ENCODE measurements at regions not wholly inside any gene's neighbourhood (a gene's known extent, or its start where the extent isn't known, plus 50 kb on each side); places are given as distances from the start of the nearest gene placed in this dataset.

- Histone ChIP-seq H3K36me3 (replicated peaks) (no peaks in the 10 kb centered on the region), H3K27me3 (replicated peaks) (no peaks in the 10 kb centered on the region), H3K4me3 (ENCODE audit: low read depth, low read length) (no peak overlapping the region), H3K27ac (no peak overlapping the region)
- TF ChIP-seq CTCF (IDR thresholded peaks at IDR 0.05; ENCODE audit: low read depth, low read length, missing control alignments), result no peak
- DNase-seq, result no peak
- in situ Hi-C loops (cut with HindIII; ENCODE audit: low pct_ligation_motif_present, low sequenced_read_pairs), result no loop called here
These were observed 517.2 kb upstream of the CBLB start for GRCh38 chr3:106386050-106386449.

DNA sequence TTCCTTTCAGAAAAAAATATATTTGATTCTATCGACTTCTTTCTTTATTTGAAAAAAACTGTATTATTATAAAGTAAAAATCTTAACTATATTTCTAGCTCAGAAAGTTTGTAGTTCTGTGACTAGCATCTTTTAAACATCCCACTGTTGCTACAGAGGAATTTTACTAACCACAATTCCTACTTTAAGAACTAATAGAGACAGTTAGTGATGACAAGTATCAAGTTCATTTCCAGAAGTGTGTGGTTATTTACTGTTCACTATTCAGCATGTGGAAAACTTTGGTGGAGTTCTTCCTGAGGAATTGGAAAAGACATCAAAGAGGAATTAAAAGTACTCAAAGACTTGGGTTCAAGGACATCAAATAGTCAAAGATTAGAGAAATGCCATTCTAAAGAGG is 524.1 kb upstream of the CBLB start:
- TF ChIP-seq CTCF (IDR thresholded peaks at IDR 0.05; ENCODE audit: low read depth, low read length, missing control alignments), result no peak
- Histone ChIP-seq H3K36me3 (replicated peaks) (no peaks in the 10 kb centered on the region), H3K4me3 (ENCODE audit: low read depth, low read length) (no peak overlapping the region), H3K27me3 (replicated peaks) (no peaks in the 10 kb centered on the region), H3K27ac (no peak overlapping the region)
- in situ Hi-C loops (cut with HindIII; ENCODE audit: low pct_ligation_motif_present, low sequenced_read_pairs), result no loop called here
- DNase-seq, result no peak

DNA sequence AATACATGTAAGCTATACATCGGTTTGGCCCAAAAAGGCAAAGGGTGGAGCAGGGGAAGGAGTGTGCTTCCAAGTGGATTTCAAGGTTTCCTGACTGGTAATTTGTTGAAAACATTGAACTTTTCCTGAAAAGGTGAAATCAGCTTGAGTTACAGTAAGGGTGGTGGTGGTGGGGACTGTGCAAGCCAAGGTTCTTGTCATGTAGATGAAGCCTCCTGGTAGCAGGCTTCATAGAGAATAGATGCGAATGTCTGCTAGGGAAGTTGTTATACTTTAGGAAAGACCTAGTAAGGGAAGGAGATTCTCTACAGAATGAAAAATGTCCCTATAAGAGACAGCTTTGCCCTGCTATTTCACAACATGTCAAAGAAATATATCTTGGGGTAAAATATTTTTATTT is 528.2 kb upstream of the CBLB start:
- H3K36me3 ChIP-seq (replicated peaks), result no peaks in the 10 kb centered on the region
- no peak overlapping the region for H3K27ac ChIP-seq
- no peak overlapping the region for H3K4me3 ChIP-seq (ENCODE audit: low read depth, low read length)
- in situ Hi-C loops (cut with HindIII; ENCODE audit: low pct_ligation_motif_present, low sequenced_read_pairs), result no loop called here
- H3K27me3 ChIP-seq (replicated peaks), result no peaks in the 10 kb centered on the region
- no peak for DNase-seq
- TF ChIP-seq CTCF (IDR thresholded peaks at IDR 0.05; ENCODE audit: low read depth, low read length, missing control alignments), result no peak

GRCh38 chr3:106398891-106399600 is 530.2 kb upstream of the CBLB start:
- no peak for TF ChIP-seq CTCF (IDR thresholded peaks at IDR 0.05; ENCODE audit: low read depth, low read length, missing control alignments)
- Histone ChIP-seq H3K36me3 (replicated peaks) (no peaks in the 10 kb centered on the region), H3K27me3 (replicated peaks) (no peaks in the 10 kb centered on the region), H3K27ac (no peak overlapping the region), H3K4me3 (ENCODE audit: low read depth, low read length) (no peak overlapping the region)
- in situ Hi-C loops (cut with HindIII; ENCODE audit: low pct_ligation_motif_present, low sequenced_read_pairs), result no loop called here
- DNase-seq, result no peak

- Histone ChIP-seq H3K4me3 (ENCODE audit: low read depth, low read length) (no peak overlapping the region), H3K27ac (no peak overlapping the region), H3K36me3 (replicated peaks) (no peaks in the 10 kb centered on the region), H3K27me3 (replicated peaks) (no peaks in the 10 kb centered on the region)
- no peak for DNase-seq
- no peak for TF ChIP-seq CTCF (IDR thresholded peaks at IDR 0.05; ENCODE audit: low read depth, low read length, missing control alignments)
- in situ Hi-C loops (cut with HindIII; ENCODE audit: low pct_ligation_motif_present, low sequenced_read_pairs), result no loop called here
These were observed 530.9 kb upstream of the CBLB start for GRCh38 chr3:106399761-106400160.

All from brain microvascular endothelial cell (primary cell).